ENCODE measurements at regions not wholly inside any gene's neighbourhood (a gene's known extent, or its start where the extent isn't known, plus 50 kb on each side); places are given as distances from the start of the nearest gene placed in this dataset.
A peak's percentile ranks its signal among the peaks of the same experiment; 100 is the strongest.

- TF ChIP-seq PREB (CRISPR knock-in tag; IDR thresholded peaks at IDR 0.05) (no peak), KDM5B (CRISPR knock-in tag; IDR thresholded peaks at IDR 0.05; ENCODE audit: borderline replicate concordance) (no peak), FOXM1 (CRISPR knock-in tag; IDR thresholded peaks at IDR 0.05) (no peak), ARID5B (CRISPR knock-in tag; IDR thresholded peaks at IDR 0.05) (peak; percentile 52), ELF3 (CRISPR knock-in tag; IDR thresholded peaks at IDR 0.05) (peak; percentile 78), KDM6A (CRISPR knock-in tag; IDR thresholded peaks at IDR 0.05; ENCODE audit: low read depth) (no peak), LBX2 (CRISPR knock-in tag; IDR thresholded peaks at IDR 0.05; ENCODE audit: borderline replicate concordance) (no peak), ZSCAN29 (CRISPR knock-in tag; conservative IDR thresholded peaks at IDR 0.05) (no peak), STAT6 (CRISPR knock-in tag; IDR thresholded peaks at IDR 0.05; ENCODE audit: borderline replicate concordance) (no peak), ZNF746 (CRISPR knock-in tag; IDR thresholded peaks at IDR 0.05) (no peak), CENPT (CRISPR knock-in tag; IDR thresholded peaks at IDR 0.05; ENCODE audit: low read depth) (no peak), TCF12 (IDR thresholded peaks at IDR 0.05) (no peak), TCF12 (CRISPR knock-in tag; IDR thresholded peaks at IDR 0.05) (no peak), ARID4A (CRISPR knock-in tag; IDR thresholded peaks at IDR 0.05; ENCODE audit: borderline replicate concordance) (no peak), ZNF138 (CRISPR knock-in tag; IDR thresholded peaks at IDR 0.05; ENCODE audit: low read depth) (no peak), ATF6 (CRISPR knock-in tag; conservative IDR thresholded peaks at IDR 0.05) (no peak)
These were observed 62.5 kb upstream of the CAPZB start (continued) for GRCh38 chr1:19547814-19548213.
